ENCODE measurements at regions not wholly inside any gene's neighbourhood (a gene's known extent, or its start where the extent isn't known, plus 50 kb on each side); places are given as distances from the start of the nearest gene placed in this dataset.

- TF ChIP-seq SUZ12 (IDR thresholded peaks at IDR 0.05; ENCODE audit: extremely low read depth, insufficient read depth, insufficient read length) (no peak), YY1 (IDR thresholded peaks at IDR 0.05; ENCODE audit: insufficient read depth, insufficient read length) (no peak), ZNF274 (IDR thresholded peaks at IDR 0.05; ENCODE audit: low read depth, low read length) (no peak)
Observed at GRCh38 chr3:153621953-153622352, 459.9 kb downstream of the RAP2B start.

Measured in NT2/D1 (cell line).